H1 (cell line): ENCODE measurements at regions not wholly inside any gene's neighbourhood (a gene's known extent, or its start where the extent isn't known, plus 50 kb on each side); places are given as distances from the start of the nearest gene placed in this dataset.

Experiments
- CTCF ChIA-PET: fragments of 300-600 bp; sonication (Branson Sonifier 250); formaldehyde crosslinking; loops from one replicate; lab custom pipeline; 2021; ENCODE audit not compliant: partially characterized antibody; lab: Charles Lee
- POLR2A ChIA-PET: fragments of 300-600 bp; sonication (Branson Sonifier 250); formaldehyde crosslinking; loops from one replicate; lab custom pipeline; 2021; ENCODE audit warnings: inconsistent platforms; ENCODE audit not compliant: partially characterized antibody; lab: Charles Lee
- DNase-seq, 2 experiments: peaks; one replicate each; pipeline versions ENCODE4 v3.0.0 to v3.0.0-alpha.2; 2010 to 2022; ENCODE audit warnings: low spot score in 2 of 2, low read depth in 1 of 2, mixed read lengths in 1 of 2
- FAIRE-seq: peaks from 2 replicates; lab custom pipeline; 2011; peaks lifted over from hg19 to GRCh38; lab: Jason Lieb, UNC
- H2AFZ ChIP-seq: 2 replicates; pipeline ENCODE4 v1.8.1; 2012; ENCODE audit warnings: low read length, inconsistent platforms
- H2AK5ac ChIP-seq: 2 replicates; pipeline ENCODE4 v1.6.1; 2013; ENCODE audit warnings: low read depth, low read length
- H2BK120ac ChIP-seq: replicated peaks from 2 replicates; pipeline ENCODE3; 2013; ENCODE audit warnings: low read depth, low read length, inconsistent platforms
- H2BK12ac ChIP-seq: 2 replicates; pipeline ENCODE4 v1.6.1; 2013; ENCODE audit warnings: low read depth, low read length
- H2BK15ac ChIP-seq: 2 replicates; pipeline ENCODE4 v1.6.1; 2013; ENCODE audit warnings: low read length
- H2BK20ac ChIP-seq: 2 replicates; pipeline ENCODE4 v1.6.1; 2013; ENCODE audit warnings: low read length
- H2BK5ac ChIP-seq: 2 replicates; pipeline ENCODE4 v1.6.1; 2013; ENCODE audit warnings: low read depth, low read length
- H3K14ac ChIP-seq: 2 replicates; pipeline ENCODE4 v1.6.1; 2013; ENCODE audit warnings: inconsistent platforms; ENCODE audit not compliant: insufficient read length
- H3K18ac ChIP-seq: 2 replicates; pipeline ENCODE4 v1.6.1; 2013; ENCODE audit warnings: low read length; ENCODE audit errors: extremely low read depth
- H3K23ac ChIP-seq: 2 replicates; pipeline ENCODE4 v1.6.1; 2013; ENCODE audit warnings: inconsistent platforms; ENCODE audit not compliant: insufficient read length
- H3K23me2 ChIP-seq: 2 replicates; pipeline ENCODE4 v1.6.1; 2013; ENCODE audit warnings: low read depth, low read length
- H3K27ac ChIP-seq: 2 replicates; pipeline ENCODE4 v1.6.1; 2011; ENCODE audit warnings: low read depth, low read length, inconsistent platforms
- H3K27me3 ChIP-seq, 4 experiments: replicated peaks in 1 of 4; 1 replicate in 1 of 4; 2 replicates in 3 of 4; pipeline versions ENCODE4 v1.6.1 to v1.8.1; 2011 to 2013; ENCODE audit warnings: low read length in 3 of 4, mild to moderate bottlenecking in 3 of 4, inconsistent platforms in 2 of 4, mixed read lengths in 2 of 4, moderate library complexity in 1 of 4; ENCODE audit not compliant: control insufficient read depth in 3 of 4, insufficient read depth in 3 of 4; ENCODE audit errors: extremely low read depth in 1 of 4
- H3K36me3 ChIP-seq, 4 experiments: 2 replicates each; pipeline versions ENCODE4 v1.6.1 to v1.8.1; 2011 to 2013; ENCODE audit warnings: mild to moderate bottlenecking in 4 of 4, low read length in 3 of 4, moderate library complexity in 2 of 4, control low read depth in 1 of 4, inconsistent platforms in 1 of 4; ENCODE audit not compliant: insufficient read depth in 4 of 4, control insufficient read depth in 2 of 4
- H3K4ac ChIP-seq: replicated peaks from 2 replicates; pipeline ENCODE3; 2013; ENCODE audit warnings: low read length, low read depth, mixed read lengths, inconsistent platforms; ENCODE audit not compliant: insufficient read length
- H3K4me1 ChIP-seq, 4 experiments: replicated peaks in 1 of 4; 1 replicate in 1 of 4; 2 replicates in 3 of 4; pipeline versions ENCODE4 v1.6.1 to v1.8.1; 2011 to 2013; ENCODE audit warnings: low read length in 3 of 4, inconsistent platforms in 2 of 4, mixed read lengths in 1 of 4; ENCODE audit not compliant: insufficient read depth in 4 of 4, control insufficient read depth in 3 of 4
- H3K4me2 ChIP-seq, 2 experiments: 2 replicates each; pipeline versions ENCODE4 v1.6.1 to v1.8.1; 2011 to 2013; ENCODE audit warnings: low read depth in 2 of 2, low read length in 2 of 2, control low read depth in 1 of 2, inconsistent platforms in 1 of 2, mild to moderate bottlenecking in 1 of 2; ENCODE audit not compliant: insufficient read depth in 1 of 2
- H3K4me3 ChIP-seq, 4 experiments: fragments of 200-600, 300-600 bp in 1 of 4; sonication (generic), shearing (Covaris generic), sonication (Bioruptor Twin) in 1 of 4; 2 replicates each; pipeline versions ENCODE4 v1.5.1 to v1.8.1; 2011 to 2016; ENCODE audit warnings: low read length in 4 of 4, low read depth in 3 of 4, control low read depth in 2 of 4, inconsistent platforms in 2 of 4, mild to moderate bottlenecking in 2 of 4, mixed read lengths in 1 of 4, moderate library complexity in 1 of 4; ENCODE audit not compliant: insufficient read depth in 2 of 4; ENCODE audit errors: extremely low read depth in 1 of 4
- H3K56ac ChIP-seq: replicated peaks from 2 replicates; pipeline ENCODE3; 2013; ENCODE audit warnings: low read depth, mild to moderate bottlenecking, mixed read lengths, low read length, inconsistent platforms; ENCODE audit not compliant: insufficient read length
- H3K79me1 ChIP-seq: 2 replicates; pipeline ENCODE4 v1.6.1; 2013; ENCODE audit warnings: low read depth, low read length, control low read depth
- H3K79me2 ChIP-seq, 2 experiments: 2 replicates each; pipeline versions ENCODE4 v1.6.1 to v1.8.1; 2012 to 2013; ENCODE audit warnings: low read length in 2 of 2, mild to moderate bottlenecking in 2 of 2, inconsistent platforms in 1 of 2; ENCODE audit not compliant: insufficient read depth in 2 of 2, control insufficient read depth in 1 of 2
- H3K9ac ChIP-seq, 4 experiments: replicated peaks in 1 of 4; 1 replicate in 1 of 4; 2 replicates in 3 of 4; pipeline versions ENCODE4 v1.6.1 to v1.8.1; 2011 to 2013; ENCODE audit warnings: low read depth in 3 of 4, low read length in 3 of 4, control low read depth in 2 of 4, mild to moderate bottlenecking in 2 of 4, moderate library complexity in 2 of 4, inconsistent platforms in 1 of 4; ENCODE audit errors: extremely low read depth in 1 of 4
- H3K9me3 ChIP-seq, 2 experiments: 2 replicates each; pipeline versions ENCODE4 v1.6.1 to v1.8.1; 2012 to 2013; ENCODE audit warnings: mild to moderate bottlenecking in 2 of 2, moderate library complexity in 2 of 2, control low read depth in 1 of 2, inconsistent platforms in 1 of 2, low read depth in 1 of 2, low read length in 1 of 2, mixed read lengths in 1 of 2; ENCODE audit not compliant: insufficient read depth in 2 of 2
- H4K20me1 ChIP-seq, 2 experiments: replicated peaks in 1 of 2; 2 replicates each; pipeline versions ENCODE3 to v1.8.1; 2011 to 2013; ENCODE audit warnings: inconsistent platforms in 2 of 2, low read length in 2 of 2, mild to moderate bottlenecking in 1 of 2; ENCODE audit not compliant: insufficient read depth in 2 of 2, control insufficient read depth in 1 of 2
- H4K5ac ChIP-seq: 2 replicates; pipeline ENCODE4 v1.6.1; 2013; ENCODE audit warnings: low read length, low read depth, mixed read lengths, inconsistent platforms; ENCODE audit not compliant: insufficient read length
- H4K8ac ChIP-seq: 2 replicates; pipeline ENCODE4 v1.8.0; 2013; ENCODE audit warnings: mild to moderate bottlenecking, moderate library complexity, low read length, inconsistent platforms; ENCODE audit not compliant: insufficient read depth; ENCODE audit errors: extremely low read depth
- H4K91ac ChIP-seq: replicated peaks from 2 replicates; pipeline ENCODE3; 2013; ENCODE audit warnings: low read length, mixed read lengths, inconsistent platforms; ENCODE audit not compliant: insufficient read length
- KDM4A ChIP-seq: IDR thresholded peaks from one replicate; pipeline ENCODE4 v1.7.1; 2012; ENCODE audit warnings: low read depth, mild to moderate bottlenecking, moderate library complexity, low read length, inconsistent platforms; ENCODE audit not compliant: severe bottlenecking
- NRF1 ChIP-seq: IDR thresholded peaks from 2 replicates; pipeline ENCODE4 v1.6.1; 2011; ENCODE audit warnings: mild to moderate bottlenecking, low read depth, low read length, improper control_type of control experiment
- SIX5 ChIP-seq: IDR thresholded peaks from 2 replicates; pipeline ENCODE4 v1.6.1; 2011; ENCODE audit warnings: mild to moderate bottlenecking, low read depth, low read length
- SP1 ChIP-seq: IDR thresholded peaks from 2 replicates; pipeline ENCODE4 v1.6.1; 2011; ENCODE audit warnings: low read depth, low read length
- USF2 ChIP-seq: IDR thresholded peaks from 2 replicates; pipeline ENCODE4 v1.6.1; 2011; ENCODE audit warnings: low read length, improper control_type of control experiment
- WGBS, 2 experiments: shearing (Covaris generic) in 1 of 2; methylation state at CpG; one replicate each; pipeline versions ENCODE4 v1.1.6 to v1.1.7; 2013 to 2015; ENCODE audit warnings: low lambda C conversion rate in 2 of 2, mixed read lengths in 2 of 2, inconsistent platforms in 1 of 2, low coverage in 1 of 2, missing lambda C conversion rate in 1 of 2; ENCODE audit not compliant: insufficient replicate concordance in 2 of 2, insufficient coverage in 1 of 2, insufficient read length in 1 of 2; ENCODE audit errors: extremely low coverage in 1 of 2, missing lambda C conversion rate in 1 of 2; 5-methylcytosine and 5-hydroxymethylcytosine counted together
- TF ChIP-seq, protein P1 (sequence below): IDR thresholded peaks from 2 replicates; pipeline ENCODE4 v1.6.1; 2012; ENCODE audit warnings: low read length, inconsistent platforms

DNA sequence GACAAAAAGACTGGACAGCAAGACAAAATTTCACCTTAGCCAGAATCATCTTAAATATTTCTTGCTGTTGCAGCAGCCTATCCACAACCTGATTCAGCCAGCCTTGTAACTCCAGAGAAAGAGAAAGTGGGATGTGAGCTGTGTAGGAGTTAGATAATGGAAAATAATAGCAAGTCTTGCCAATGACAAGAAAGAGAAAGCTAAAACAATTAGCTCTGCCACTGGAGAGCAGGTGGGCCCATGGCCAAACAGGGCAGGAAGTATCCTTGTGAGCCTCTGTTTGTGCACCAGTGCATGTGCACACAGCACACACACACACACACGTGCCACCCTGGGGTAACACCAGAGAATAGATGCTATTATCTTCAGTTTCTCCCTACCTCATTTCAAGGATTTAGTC lies 106.0 kb upstream of the CCDC196 start:
- ChIA-PET CTCF (interaction anchor here (0.9 to 2.1 kb wide), 2 partner anchors 21 to 23 kb away, joined by 3 to 6 read pairs; no protein-coding TSS in a partner anchor), POLR2A (no interaction called here)
- TF ChIP-seq KDM4A = no peak
- TF ChIP-seq, protein P1, sequence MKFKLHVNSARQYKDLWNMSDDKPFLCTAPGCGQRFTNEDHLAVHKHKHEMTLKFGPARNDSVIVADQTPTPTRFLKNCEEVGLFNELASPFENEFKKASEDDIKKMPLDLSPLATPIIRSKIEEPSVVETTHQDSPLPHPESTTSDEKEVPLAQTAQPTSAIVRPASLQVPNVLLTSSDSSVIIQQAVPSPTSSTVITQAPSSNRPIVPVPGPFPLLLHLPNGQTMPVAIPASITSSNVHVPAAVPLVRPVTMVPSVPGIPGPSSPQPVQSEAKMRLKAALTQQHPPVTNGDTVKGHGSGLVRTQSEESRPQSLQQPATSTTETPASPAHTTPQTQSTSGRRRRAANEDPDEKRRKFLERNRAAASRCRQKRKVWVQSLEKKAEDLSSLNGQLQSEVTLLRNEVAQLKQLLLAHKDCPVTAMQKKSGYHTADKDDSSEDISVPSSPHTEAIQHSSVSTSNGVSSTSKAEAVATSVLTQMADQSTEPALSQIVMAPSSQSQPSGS = no peak
- no peak for TF ChIP-seq USF2
- TF ChIP-seq SIX5 = no peak
- no peak for TF ChIP-seq SP1
- TF ChIP-seq NRF1 = no peak

More for the DNA sequence above, 106.0 kb upstream of the CCDC196 start:
- H4K91ac ChIP-seq = no peak overlapping the region
- no peaks in the 10 kb centered on the region for H3K9me3 ChIP-seq
- DNase-seq (no peak), FAIRE-seq (no peak)
- H2BK20ac ChIP-seq = no peak overlapping the region
- no peak overlapping the region for H2BK5ac ChIP-seq
- H3K4me3 ChIP-seq = no peak overlapping the region
- no peak overlapping the region for H3K27ac ChIP-seq
- H3K23ac ChIP-seq = no peak overlapping the region
- no peaks in the 10 kb centered on the region for H3K27me3 ChIP-seq
- no peak overlapping the region for H2BK15ac ChIP-seq
- no peak overlapping the region for H3K14ac ChIP-seq
- 92% methylated on average over 1 of the region's 1 CpG; no CpG with 5 or more reads in 1 of the 2 experiments for WGBS, 2 experiments
- no peak overlapping the region for H4K5ac ChIP-seq
- no peaks in the 10 kb centered on the region for H3K36me3 ChIP-seq
- no peak overlapping the region for H3K56ac ChIP-seq
- H3K9ac ChIP-seq = no peak overlapping the region
- no peak overlapping the region; the same call in 1 of the 2 replicates for H4K8ac ChIP-seq
- no peak overlapping the region for H3K4ac ChIP-seq
- H2BK120ac ChIP-seq = no peak overlapping the region
- H3K18ac ChIP-seq = no peak overlapping the region
- no peak overlapping the region for H2AK5ac ChIP-seq
- no peaks in the 10 kb centered on the region for H4K20me1 ChIP-seq
- H3K4me1 ChIP-seq = peaks cover 0 to 5% (median 4%) of the 10 kb centered on the region in 4 experiments; a peak in 4 of 7 replicates
- no peaks in the 10 kb centered on the region for H3K23me2 ChIP-seq
- no peaks in the 10 kb centered on the region for H3K79me2 ChIP-seq
- H3K79me1 ChIP-seq = no peaks in the 10 kb centered on the region
- no peak overlapping the region for H2BK12ac ChIP-seq
- no peak overlapping the region for H2AFZ ChIP-seq
- no peak overlapping the region for H3K4me2 ChIP-seq
